ENCODE measurements at regions not wholly inside any gene's neighbourhood (a gene's known extent, or its start where the extent isn't known, plus 50 kb on each side); places are given as distances from the start of the nearest gene placed in this dataset.

GRCh38 chr3:180092889-180093288, 56.2 kb upstream of the PEX5L start:
- DNase-seq (ENCODE audit: low read depth): no peak
- TF ChIP-seq CTCF (IDR thresholded peaks at IDR 0.05; ENCODE audit: low read depth, low read length, missing control alignments): no peak
- no peak overlapping the region for H3K4me3 ChIP-seq (ENCODE audit: low read depth, low read length)

GRCh38 chr3:180093535-180093934, 56.8 kb upstream of the PEX5L start:
- no peak overlapping the region for H3K4me3 ChIP-seq (ENCODE audit: low read depth, low read length)
- DNase-seq (ENCODE audit: low read depth): no peak
- no peak for TF ChIP-seq CTCF (IDR thresholded peaks at IDR 0.05; ENCODE audit: low read depth, low read length, missing control alignments)

- DNase-seq (ENCODE audit: low read depth): no peak
- TF ChIP-seq CTCF (IDR thresholded peaks at IDR 0.05; ENCODE audit: low read depth, low read length, missing control alignments): no peak
These were observed 60.9 kb upstream of the PEX5L start for GRCh38 chr3:180097626-180098025.

GRCh38 chr3:180102134-180102533, 65.4 kb upstream of the PEX5L start:
- TF ChIP-seq CTCF (IDR thresholded peaks at IDR 0.05; ENCODE audit: low read depth, low read length, missing control alignments): no peak
- DNase-seq (ENCODE audit: low read depth): no peak
- no peak overlapping the region for H3K4me3 ChIP-seq (ENCODE audit: low read depth, low read length)

More at GRCh38 chr3:180097626-180098025, 60.9 kb upstream of the PEX5L start:
- H3K4me3 ChIP-seq (ENCODE audit: low read depth, low read length): no peak overlapping the region

GRCh38 chr3:180102604-180103003, 65.9 kb upstream of the PEX5L start:
- DNase-seq (ENCODE audit: low read depth): no peak
- no peak overlapping the region for H3K4me3 ChIP-seq (ENCODE audit: low read depth, low read length)
- no peak for TF ChIP-seq CTCF (IDR thresholded peaks at IDR 0.05; ENCODE audit: low read depth, low read length, missing control alignments)

GRCh38 chr3:180116203-180116602, 79.5 kb upstream of the PEX5L start:
- TF ChIP-seq CTCF (IDR thresholded peaks at IDR 0.05; ENCODE audit: low read depth, low read length, missing control alignments): no peak
- no peak for DNase-seq (ENCODE audit: low read depth)
- H3K4me3 ChIP-seq (ENCODE audit: low read depth, low read length): no peak overlapping the region

- no peak for TF ChIP-seq CTCF (IDR thresholded peaks at IDR 0.05; ENCODE audit: low read depth, low read length, missing control alignments)
- no peak overlapping the region for H3K4me3 ChIP-seq (ENCODE audit: low read depth, low read length)
- DNase-seq (ENCODE audit: low read depth): no peak
These were observed 79.9 kb upstream of the PEX5L start for GRCh38 chr3:180116658-180117057.
